ENCODE measurements at regions not wholly inside any gene's neighbourhood (a gene's known extent, or its start where the extent isn't known, plus 50 kb on each side); places are given as distances from the start of the nearest gene placed in this dataset.

DNA sequence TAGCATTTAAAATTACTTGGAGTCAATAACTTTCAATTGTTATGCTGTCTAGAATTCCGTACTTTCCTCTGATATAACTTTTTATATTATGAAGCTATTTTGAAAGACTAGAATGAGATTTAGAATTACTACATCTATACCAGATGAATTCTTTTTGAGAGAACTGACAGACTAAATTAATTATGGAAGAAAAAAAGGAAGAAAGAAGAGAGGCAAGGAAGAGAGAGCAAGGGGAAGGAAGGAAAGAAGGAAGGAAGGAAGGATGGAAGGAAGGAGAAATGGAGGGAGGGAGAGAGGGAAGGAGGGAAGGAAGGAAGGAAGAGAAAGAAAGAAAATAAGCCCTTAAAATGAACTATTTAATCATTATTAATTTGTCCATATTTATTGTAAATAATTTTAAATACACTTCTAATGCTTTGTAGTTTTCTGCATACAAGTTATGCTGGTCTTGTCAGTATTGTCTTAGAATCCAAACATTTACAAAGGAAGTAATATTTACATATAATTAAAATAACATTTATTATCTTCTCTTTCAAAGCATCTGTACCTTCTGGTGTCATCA, 280.4 kb upstream of the HSF2 start:
- CTCF ChIA-PET, result no interaction called here
- Histone ChIP-seq H3K27ac (ENCODE audit: low read length) (no peak overlapping the region), H3K27me3 (ENCODE audit: low read length) (0 out of 2 replicates have a peak, but pooled peaks cover 4% of the 10 kb centered on the region), H3K9ac (ENCODE audit: low read length) (no peak overlapping the region), H2AFZ (ENCODE audit: low read length) (no peak overlapping the region), H4K20me1 (ENCODE audit: low read length) (no peaks in the 10 kb centered on the region), H3K9me3 (ENCODE audit: low read length) (no peaks in the 10 kb centered on the region), H3K4me2 (ENCODE audit: low read length) (no peak overlapping the region), H3F3A (ENCODE audit: low read length, unreplicated experiment) (no peaks in the 10 kb centered on the region), H3K4me1 (ENCODE audit: insufficient read depth, low read length) (no peaks in the 10 kb centered on the region), H3K79me2 (ENCODE audit: low read length) (no peaks in the 10 kb centered on the region), H3K9me2 (replicated peaks; ENCODE audit: low read length) (no peaks in the 10 kb centered on the region), H3K36me3 (ENCODE audit: low read depth, low read length) (no peaks in the 10 kb centered on the region), H3K4me3 (ENCODE audit: low read length) (no peak overlapping the region)
- BruUV-seq (replicated peaks), result no TSS peak
- intact Hi-C loops (cut with micrococcal nuclease), result no loop called here
- no peak for ATAC-seq
- TF ChIP-seq EZH2phosphoT487 (IDR thresholded peaks at IDR 0.05; ENCODE audit: borderline replicate concordance, low read length), result no peak
- TF ChIP-seq EZH2 (IDR thresholded peaks at IDR 0.05; ENCODE audit: low read length, unreplicated experiment), result no peak
- no peak for TF ChIP-seq CTCF (conservative IDR thresholded peaks at IDR 0.05; ENCODE audit: low read depth, low read length)
- no peak for DNase-seq
- POLR2A ChIA-PET (ENCODE audit: unreplicated experiment), result no interaction called here

GRCh38 chr6:122122202-122122601, 277.2 kb upstream of the HSF2 start:
- ATAC-seq (no peak), DNase-seq (no peak)
- H3K9me3 ChIP-seq (ENCODE audit: low read length), result no peaks in the 10 kb centered on the region
- no peak overlapping the region for H3K4me3 ChIP-seq (ENCODE audit: low read length)
- H3K4me1 ChIP-seq (ENCODE audit: insufficient read depth, low read length), result no peaks in the 10 kb centered on the region
- H3K9ac ChIP-seq (ENCODE audit: low read length), result no peak overlapping the region
- ChIA-PET CTCF (no interaction called here), POLR2A (ENCODE audit: unreplicated experiment) (no interaction called here)
- no peak overlapping the region for H3K27ac ChIP-seq (ENCODE audit: low read length)
- TF ChIP-seq EZH2phosphoT487 (IDR thresholded peaks at IDR 0.05; ENCODE audit: borderline replicate concordance, low read length), result no peak
- no peak for TF ChIP-seq EZH2 (IDR thresholded peaks at IDR 0.05; ENCODE audit: low read length, unreplicated experiment)
- TF ChIP-seq CTCF (conservative IDR thresholded peaks at IDR 0.05; ENCODE audit: low read depth, low read length), result no peak
- no peaks in the 10 kb centered on the region for H3K79me2 ChIP-seq (ENCODE audit: low read length)
- intact Hi-C loops (cut with micrococcal nuclease), result no loop called here
- no peaks in the 10 kb centered on the region for H3K9me2 ChIP-seq (replicated peaks; ENCODE audit: low read length)
- H3K4me2 ChIP-seq (ENCODE audit: low read length), result no peak overlapping the region
- H4K20me1 ChIP-seq (ENCODE audit: low read length), result no peaks in the 10 kb centered on the region
- H2AFZ ChIP-seq (ENCODE audit: low read length), result no peak overlapping the region
- no TSS peak for BruUV-seq (replicated peaks)
- no peaks in the 10 kb centered on the region for H3F3A ChIP-seq (ENCODE audit: low read length, unreplicated experiment)
- no peaks in the 10 kb centered on the region for H3K36me3 ChIP-seq (ENCODE audit: low read depth, low read length)
- H3K27me3 ChIP-seq (ENCODE audit: low read length), result no peaks in the 10 kb centered on the region

DNA sequence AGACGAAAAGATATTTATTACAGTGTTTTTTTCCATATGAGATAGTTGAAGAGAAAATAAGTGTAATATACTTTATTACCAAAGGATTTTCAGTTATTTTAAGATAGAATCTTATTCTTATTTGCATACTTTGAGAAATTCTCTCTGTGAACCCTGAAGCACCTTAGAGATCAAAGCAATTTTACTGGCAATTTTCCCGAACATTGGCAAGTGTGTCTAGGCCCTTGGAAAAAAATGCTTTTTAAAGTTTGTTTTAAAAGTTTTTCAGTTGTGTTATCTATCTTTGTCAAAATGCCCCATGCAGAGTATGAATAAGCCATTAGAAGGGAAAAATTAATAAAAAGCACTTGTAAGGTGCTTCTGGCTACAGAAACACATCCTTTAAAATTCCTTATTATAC, 276.8 kb upstream of the HSF2 start:
- CTCF ChIA-PET, result no interaction called here
- POLR2A ChIA-PET (ENCODE audit: unreplicated experiment), result no interaction called here
- no peak overlapping the region for H2AFZ ChIP-seq (ENCODE audit: low read length)

More for the DNA sequence above, 276.8 kb upstream of the HSF2 start:
- Histone ChIP-seq H3K4me3 (ENCODE audit: low read length) (no peak overlapping the region), H3K4me2 (ENCODE audit: low read length) (no peak overlapping the region), H3K27me3 (ENCODE audit: low read length) (no peaks in the 10 kb centered on the region), H3K9me2 (replicated peaks; ENCODE audit: low read length) (no peaks in the 10 kb centered on the region), H4K20me1 (ENCODE audit: low read length) (no peaks in the 10 kb centered on the region), H3K36me3 (ENCODE audit: low read depth, low read length) (no peaks in the 10 kb centered on the region), H3K27ac (ENCODE audit: low read length) (no peak overlapping the region), H3K79me2 (ENCODE audit: low read length) (no peaks in the 10 kb centered on the region), H3K4me1 (ENCODE audit: insufficient read depth, low read length) (no peaks in the 10 kb centered on the region), H3K9me3 (ENCODE audit: low read length) (no peaks in the 10 kb centered on the region), H3F3A (ENCODE audit: low read length, unreplicated experiment) (no peaks in the 10 kb centered on the region), H3K9ac (ENCODE audit: low read length) (no peak overlapping the region)
- TF ChIP-seq EZH2 (IDR thresholded peaks at IDR 0.05; ENCODE audit: low read length, unreplicated experiment) (no peak), CTCF (conservative IDR thresholded peaks at IDR 0.05; ENCODE audit: low read depth, low read length) (no peak), EZH2phosphoT487 (IDR thresholded peaks at IDR 0.05; ENCODE audit: borderline replicate concordance, low read length) (no peak)
- ATAC-seq (no peak), DNase-seq (no peak)
- intact Hi-C loops (cut with micrococcal nuclease), result no loop called here
- no TSS peak for BruUV-seq (replicated peaks)

Measured in PC-3 (cell line).